CD14-positive monocyte (primary cell): ENCODE measurements at regions not wholly inside any gene's neighbourhood (a gene's known extent, or its start where the extent isn't known, plus 50 kb on each side); places are given as distances from the start of the nearest gene placed in this dataset.

Experiments
- DNase-seq, 3 donors: peaks; one replicate each; pipeline ENCODE4 v3.0.0-alpha.2; 2011 to 2022
- H2AFZ ChIP-seq: 2 replicates; pipeline ENCODE4 v1.6.0; 2012; ENCODE audit warnings: mild to moderate bottlenecking, low read depth, low read length, inconsistent platforms; ENCODE audit not compliant: insufficient read depth, poor library complexity, severe bottlenecking
- H3K27ac ChIP-seq, 2 donors: 1 replicate in 1 of 2; 2 replicates in 1 of 2; pipeline ENCODE4 v1.5.1; 2012 to 2013; ENCODE audit warnings: low read length in 2 of 2, control low read depth in 1 of 2, inconsistent platforms in 1 of 2, low read depth in 1 of 2, mild to moderate bottlenecking in 1 of 2
- H3K27me3 ChIP-seq, 2 donors: one replicate each; pipeline versions ENCODE4 v1.6.0 to v1.6.1; 2011 to 2013; ENCODE audit warnings: low read length in 2 of 2; ENCODE audit not compliant: control insufficient read depth in 2 of 2, insufficient read depth in 2 of 2
- H3K36me3 ChIP-seq, 2 donors: replicated peaks in 1 of 2; 1 replicate in 1 of 2; 2 replicates in 1 of 2; pipeline versions ENCODE4 v1.5.1 to v1.6.1; 2012 to 2013; ENCODE audit warnings: low read length in 2 of 2, control low read depth in 1 of 2, inconsistent platforms in 1 of 2, mild to moderate bottlenecking in 1 of 2; ENCODE audit not compliant: insufficient read depth in 2 of 2, control insufficient read depth in 1 of 2
- H3K4me1 ChIP-seq, 2 donors: 1 replicate in 1 of 2; 2 replicates in 1 of 2; pipeline versions ENCODE4 v1.5.1 to v1.6.1; 2012 to 2013; ENCODE audit warnings: low read length in 2 of 2, control low read depth in 1 of 2, inconsistent platforms in 1 of 2, mild to moderate bottlenecking in 1 of 2, moderate library complexity in 1 of 2; ENCODE audit not compliant: insufficient read depth in 2 of 2, control insufficient read depth in 1 of 2
- H3K4me2 ChIP-seq: replicated peaks from 2 replicates; pipeline ENCODE3; 2012; ENCODE audit warnings: low read length, moderate library complexity, mild to moderate bottlenecking; ENCODE audit not compliant: poor library complexity, severe bottlenecking; ENCODE audit errors: extremely low read depth
- H3K4me3 ChIP-seq, 3 experiments: fragments of 200-600 bp in 1 of 3; sonication (generic) in 1 of 3; replicated peaks in 1 of 3; 1 replicate in 2 of 3; 2 replicates in 1 of 3; pipeline ENCODE4 v1.5.1; 2011 to 2013; ENCODE audit warnings: low read length in 3 of 3, mild to moderate bottlenecking in 3 of 3, control low read depth in 2 of 3, low read depth in 2 of 3, inconsistent platforms in 1 of 3, moderate library complexity in 1 of 3
- H3K79me2 ChIP-seq: 2 replicates; pipeline ENCODE4 v1.6.0; 2012; ENCODE audit warnings: mild to moderate bottlenecking, control low read depth, inconsistent platforms, low read length, moderate library complexity; ENCODE audit not compliant: insufficient read depth
- H3K9ac ChIP-seq: 2 replicates; pipeline ENCODE4 v1.6.0; 2017; ENCODE audit warnings: low read length, mild to moderate bottlenecking; ENCODE audit not compliant: insufficient read depth, poor library complexity, severe bottlenecking
- H3K9me3 ChIP-seq, 2 donors: replicated peaks in 1 of 2; 1 replicate in 1 of 2; 2 replicates in 1 of 2; pipeline versions ENCODE4 v1.5.1 to v1.6.1; 2012 to 2013; ENCODE audit warnings: low read length in 2 of 2, control low read depth in 1 of 2; ENCODE audit not compliant: control insufficient read depth in 1 of 2, insufficient read depth in 1 of 2
- H4K20me1 ChIP-seq: 2 replicates; pipeline ENCODE4 v1.6.0; 2012; ENCODE audit warnings: mild to moderate bottlenecking, low read length, control low read depth, moderate library complexity; ENCODE audit not compliant: insufficient read depth
- H3K27ac Mint-ChIP-seq, 7 donors: one replicate each; pipeline ENCODE4 v1.8.0; 2020; ENCODE audit warnings: mild to moderate bottlenecking in 7 of 7, mixed read lengths in 7 of 7, moderate library complexity in 6 of 7, inconsistent platforms in 2 of 7
- H3K27me3 Mint-ChIP-seq, 3 donors: one replicate each; pipeline ENCODE4 v1.8.0; 2021 to 2022; ENCODE audit warnings: low read depth in 3 of 3, mild to moderate bottlenecking in 3 of 3, mixed read lengths in 3 of 3, moderate library complexity in 3 of 3, inconsistent platforms in 1 of 3
- H3K36me3 Mint-ChIP-seq, 2 donors: one replicate each; pipeline ENCODE4 v1.8.0; 2020; ENCODE audit warnings: mixed read lengths in 2 of 2, inconsistent platforms in 1 of 2, mild to moderate bottlenecking in 1 of 2
- H3K4me1 Mint-ChIP-seq: one replicate; pipeline ENCODE4 v1.8.0; 2020; ENCODE audit warnings: mild to moderate bottlenecking, mixed read lengths
- H3K4me3 Mint-ChIP-seq, 2 donors: one replicate each; pipeline ENCODE4 v1.8.0; 2020; ENCODE audit warnings: mild to moderate bottlenecking in 2 of 2, mixed read lengths in 2 of 2, moderate library complexity in 1 of 2
- H3K9me3 Mint-ChIP-seq, 7 donors: one replicate each; pipeline ENCODE4 v1.8.0; 2020 to 2022; ENCODE audit warnings: mixed read lengths in 7 of 7, mild to moderate bottlenecking in 6 of 7, moderate library complexity in 6 of 7, inconsistent platforms in 2 of 7
- CTCF ChIP-seq: fragments of 200-600 bp; IDR thresholded peaks from one replicate; pipeline ENCODE4 v1.8.0; 2022; ENCODE audit warnings: antibody characterized with exemption, mild to moderate bottlenecking
- WGBS: methylation state at CpG from one replicate; pipeline ENCODE4 v1.1.5; 2013; ENCODE audit warnings: missing lambda C conversion rate; ENCODE audit not compliant: insufficient coverage; 5-methylcytosine and 5-hydroxymethylcytosine counted together
- intact Hi-C, 2 donors: fragments of 100-400 bp; cut with micrococcal nuclease; formaldehyde crosslinking; loops; one replicate each; pipeline versions ENCODE4 v1.15.0 to v1.15.1; 2023

- Histone ChIP-seq H3K79me2 (no peaks in the 10 kb centered on the region), H3K4me1 (no peaks in the 10 kb centered on the region), H3K9ac (no peak overlapping the region), H3K27me3 (no peaks in the 10 kb centered on the region), H3K36me3 (no peaks in the 10 kb centered on the region), H3K4me3 (no peak overlapping the region), H3K9me3 (peaks cover 69 to 91% of the 10 kb centered on the region in 2 donors), H3K4me2 (no peak overlapping the region), H4K20me1 (no peaks in the 10 kb centered on the region), H3K27ac (no peak overlapping the region), H2AFZ (no peak overlapping the region)
- H3K9me3 Mint-ChIP-seq: peaks cover 44 to 68% (median 62%) of the 10 kb centered on the region in 7 donors
- no CpG with 5 or more reads among the region's 7 CpGs for WGBS
- H3K27me3 Mint-ChIP-seq: peaks cover 0 to 2% (median 0%) of the 10 kb centered on the region in 3 donors
- no peak overlapping the region for H3K27ac Mint-ChIP-seq
- no peak overlapping the region for H3K4me3 Mint-ChIP-seq
- no peaks in the 10 kb centered on the region for H3K36me3 Mint-ChIP-seq
- no peak for TF ChIP-seq CTCF
- intact Hi-C loops: no loop called here
- no peak for DNase-seq
- H3K4me1 Mint-ChIP-seq: no peaks in the 10 kb centered on the region
Measured at GRCh38 chr19:57027360-57027759, 92.4 kb upstream of the USP29 start.

- H3K4me3 Mint-ChIP-seq: no peak overlapping the region
- H3K27ac ChIP-seq: no peak overlapping the region
Measured at GRCh38 chr19:57028804-57029525, 90.8 kb upstream of the USP29 start.

More at GRCh38 chr19:57028804-57029525, 90.8 kb upstream of the USP29 start:
- no CpG with 5 or more reads among the region's 2 CpGs for WGBS
- Mint-ChIP-seq H3K36me3 (no peaks in the 10 kb centered on the region), H3K27ac (no peak overlapping the region), H3K9me3 (peaks cover 42 to 73% (median 65%) of the 10 kb centered on the region in 7 donors), H3K27me3 (peaks cover 0 to 1% (median 0%) of the 10 kb centered on the region in 3 donors), H3K4me1 (no peaks in the 10 kb centered on the region)
- Histone ChIP-seq H3K9ac (no peak overlapping the region), H3K27me3 (no peaks in the 10 kb centered on the region), H3K4me2 (no peak overlapping the region), H3K4me1 (no peaks in the 10 kb centered on the region), H4K20me1 (no peaks in the 10 kb centered on the region), H3K79me2 (no peaks in the 10 kb centered on the region), H3K4me3 (no peak overlapping the region), H3K36me3 (no peaks in the 10 kb centered on the region), H2AFZ (no peak overlapping the region), H3K9me3 (peaks cover 70 to 91% of the 10 kb centered on the region in 2 donors)
- DNase-seq: no peak
- no peak for TF ChIP-seq CTCF
- intact Hi-C loops: no loop called here
